Fibroblast of the aortic adventitia (primary cell): ENCODE measurements at regions not wholly inside any gene's neighbourhood (a gene's known extent, or its start where the extent isn't known, plus 50 kb on each side); places are given as distances from the start of the nearest gene placed in this dataset.

Experiments used
- DNase-seq: peaks from one replicate; pipeline ENCODE4 v3.0.0-alpha.2; 2010; ENCODE audit warnings: low read depth
- H3K4me3 ChIP-seq: 2 replicates; pipeline ENCODE4 v1.5.1; 2011; ENCODE audit warnings: low read depth, mild to moderate bottlenecking, control low read depth, low read length, moderate library complexity
- CTCF ChIP-seq: IDR thresholded peaks from 2 replicates; pipeline ENCODE4 v1.5.1; 2011; ENCODE audit warnings: mild to moderate bottlenecking, low read length, control low read depth, inconsistent platforms; ENCODE audit not compliant: insufficient read depth

- TF ChIP-seq CTCF = no peak
- no peak for DNase-seq
- no peak overlapping the region for H3K4me3 ChIP-seq
Measured at GRCh38 chr6:100165442-100165841, 171.4 kb upstream of the MCHR2 start.

- DNase-seq = no peak
- no peak for TF ChIP-seq CTCF
Measured at GRCh38 chr6:100163035-100163434, 169.0 kb upstream of the MCHR2 start.

GRCh38 chr6:100161782-100162365, 167.9 kb upstream of the MCHR2 start:
- TF ChIP-seq CTCF = no peak
- no peak for DNase-seq
- H3K4me3 ChIP-seq = no peak overlapping the region

More at GRCh38 chr6:100163035-100163434, 169.0 kb upstream of the MCHR2 start:
- H3K4me3 ChIP-seq = no peak overlapping the region

- TF ChIP-seq CTCF = no peak
- DNase-seq = no peak
- H3K4me3 ChIP-seq = no peak overlapping the region
Measured at GRCh38 chr6:100160930-100161329, 166.9 kb upstream of the MCHR2 start.

- H3K4me3 ChIP-seq = no peak overlapping the region
- no peak for DNase-seq
- TF ChIP-seq CTCF = no peak
Measured at GRCh38 chr6:100155141-100155540, 161.1 kb upstream of the MCHR2 start.

- no peak overlapping the region for H3K4me3 ChIP-seq
- no peak for DNase-seq
- no peak for TF ChIP-seq CTCF
Measured at GRCh38 chr6:100153636-100154275, 159.7 kb upstream of the MCHR2 start.
